IMR-90 (cell line): ENCODE measurements at regions not wholly inside any gene's neighbourhood (a gene's known extent, or its start where the extent isn't known, plus 50 kb on each side); places are given as distances from the start of the nearest gene placed in this dataset.
A peak's percentile ranks its signal among the peaks of the same experiment; 100 is the strongest.

ENCODE experiments used
- ATAC-seq: fragments of 200-7000 bp; cut with Tn5 transposase; 2 replicates; pipeline ENCODE4 v1.9.1; 2020; ENCODE audit warnings: low read depth, mild to moderate bottlenecking, moderate library complexity
- BruUV-seq: library from RNA; stranded (reverse); fragments of 400-500 nt; replicated peaks from 2 replicates; lab custom pipeline; 2021; lab: Mats Ljungman, UMichigan
- CTCF ChIA-PET: fragments of 300-600 bp; formaldehyde crosslinking; extraction: SDS; loops from one replicate; lab custom pipeline; 2021; ENCODE audit warnings: antibody characterized with exemption; lab: Yijun Ruan, JAX
- POLR2A ChIA-PET: fragments of 300-600 bp; sonication (Branson Sonifier 250); formaldehyde crosslinking; loops from one replicate; lab custom pipeline; 2022; ENCODE audit warnings: antibody characterized with exemption; ENCODE audit not compliant: unreplicated experiment; lab: Charles Lee
- DNase-seq: peaks from one replicate; pipeline ENCODE4 v3.0.0; 2013
- H2AFZ ChIP-seq: replicated peaks from 2 replicates; pipeline ENCODE3; 2013; ENCODE audit warnings: low read length, mild to moderate bottlenecking; ENCODE audit not compliant: poor library complexity
- H2AK5ac ChIP-seq: 2 replicates; pipeline ENCODE4 v1.6.1; 2013; ENCODE audit warnings: low read depth, low read length, inconsistent platforms
- H2AK9ac ChIP-seq: replicated peaks from 2 replicates; pipeline ENCODE3; 2013; ENCODE audit warnings: mild to moderate bottlenecking, low read depth, low read length, moderate library complexity; ENCODE audit not compliant: poor library complexity
- H2BK120ac ChIP-seq: 2 replicates; pipeline ENCODE4 v1.6.1; 2013; ENCODE audit warnings: low read depth, low read length, inconsistent platforms
- H2BK15ac ChIP-seq: 3 replicates; pipeline ENCODE4 v1.6.1; 2013; ENCODE audit warnings: low read depth, low read length, inconsistent platforms
- H2BK20ac ChIP-seq: 2 replicates; pipeline ENCODE4 v1.6.1; 2013; ENCODE audit warnings: low read depth, mild to moderate bottlenecking, inconsistent platforms, low read length, moderate library complexity
- H2BK5ac ChIP-seq: 2 replicates; pipeline ENCODE4 v1.6.1; 2013; ENCODE audit warnings: mild to moderate bottlenecking, low read depth, low read length, inconsistent platforms; ENCODE audit not compliant: poor library complexity, severe bottlenecking
- H3K14ac ChIP-seq: replicated peaks from 2 replicates; pipeline ENCODE4 v1.6.1; 2013; ENCODE audit warnings: low read depth, low read length, inconsistent platforms
- H3K18ac ChIP-seq: 2 replicates; pipeline ENCODE4 v1.6.1; 2013; ENCODE audit warnings: low read depth, low read length, control low read depth
- H3K23ac ChIP-seq: 2 replicates; pipeline ENCODE4 v1.6.1; 2013; ENCODE audit warnings: low read depth, low read length, inconsistent platforms
- H3K27ac ChIP-seq: 2 replicates; pipeline ENCODE4 v1.5.1; 2013; ENCODE audit warnings: mild to moderate bottlenecking, control low read depth, low read length; ENCODE audit not compliant: insufficient read depth
- H3K27me3 ChIP-seq: 2 replicates; pipeline ENCODE4 v1.6.1; 2013; ENCODE audit warnings: low read length; ENCODE audit not compliant: control insufficient read depth, insufficient read depth
- H3K36me3 ChIP-seq: 2 replicates; pipeline ENCODE4 v1.6.1; 2013; ENCODE audit warnings: low read length, mixed read lengths; ENCODE audit not compliant: control insufficient read depth, insufficient read depth
- H3K4ac ChIP-seq: 2 replicates; pipeline ENCODE4 v1.6.1; 2013; ENCODE audit warnings: low read depth, low read length, inconsistent platforms
- H3K4me1 ChIP-seq: 2 replicates; pipeline ENCODE4 v1.6.1; 2013; ENCODE audit warnings: low read length, mixed read lengths; ENCODE audit not compliant: control insufficient read depth, insufficient read depth
- H3K4me2 ChIP-seq: 2 replicates; pipeline ENCODE4 v1.6.1; 2013; ENCODE audit warnings: low read depth, mild to moderate bottlenecking, control low read depth, low read length, moderate library complexity
- H3K4me3 ChIP-seq: 2 replicates; pipeline ENCODE4 v1.5.1; 2013; ENCODE audit warnings: low read depth, mild to moderate bottlenecking, control low read depth, low read length, moderate library complexity; ENCODE audit not compliant: insufficient read depth
- H3K56ac ChIP-seq: 2 replicates; pipeline ENCODE4 v1.6.1; 2013; ENCODE audit warnings: low read length, inconsistent platforms; ENCODE audit not compliant: insufficient read depth; ENCODE audit errors: extremely low read depth
- H3K79me1 ChIP-seq, 2 experiments: 2 replicates each; pipeline ENCODE4 v1.6.1; 2013; ENCODE audit warnings: low read length in 2 of 2, inconsistent platforms in 1 of 2, low read depth in 1 of 2
- H3K9ac ChIP-seq: 2 replicates; pipeline ENCODE4 v1.6.1; 2013; ENCODE audit warnings: low read depth, low read length, control low read depth
- H3K9me1 ChIP-seq: 2 replicates; pipeline ENCODE4 v1.6.1; 2013; ENCODE audit warnings: low read length, inconsistent platforms; ENCODE audit not compliant: insufficient read depth
- H3K9me3 ChIP-seq: 2 replicates; pipeline ENCODE4 v1.6.1; 2013; ENCODE audit warnings: low read length; ENCODE audit not compliant: control insufficient read depth, insufficient read depth
- H4K20me1 ChIP-seq: 2 replicates; pipeline ENCODE4 v1.6.1; 2013; ENCODE audit warnings: low read length, inconsistent platforms; ENCODE audit not compliant: insufficient read depth
- H4K5ac ChIP-seq: 2 replicates; pipeline ENCODE4 v1.6.1; 2013; ENCODE audit warnings: mild to moderate bottlenecking, low read depth, low read length, control low read depth
- H4K8ac ChIP-seq, 2 experiments: 2 replicates each; pipeline ENCODE4 v1.6.1; 2013; ENCODE audit warnings: low read depth in 2 of 2, low read length in 2 of 2, control low read depth in 1 of 2, inconsistent platforms in 1 of 2
- H4K91ac ChIP-seq: 2 replicates; pipeline ENCODE4 v1.6.1; 2013; ENCODE audit warnings: low read depth, low read length, inconsistent platforms; ENCODE audit not compliant: insufficient read depth
- BHLHE40 ChIP-seq: fragments of 150-350 bp; IDR thresholded peaks from 2 replicates; pipeline ENCODE4 v1.6.1; 2016; ENCODE audit warnings: mild to moderate bottlenecking, low read depth, low read length
- CEBPB ChIP-seq: IDR thresholded peaks from 2 replicates; pipeline ENCODE4 v1.6.1; 2012; ENCODE audit warnings: low read depth, low read length, improper control_type of control experiment
- CHD1 ChIP-seq: IDR thresholded peaks from 2 replicates; pipeline ENCODE4 v1.6.1; 2012; ENCODE audit warnings: low read depth, low read length, improper control_type of control experiment
- FOS ChIP-seq: fragments of 150-350 bp; IDR thresholded peaks from 2 replicates; pipeline ENCODE4 v1.6.1; 2016; ENCODE audit warnings: low read depth, low read length
- MAZ ChIP-seq: IDR thresholded peaks from 2 replicates; pipeline ENCODE4 v1.6.1; 2012; ENCODE audit warnings: low read depth, mild to moderate bottlenecking, low read length, improper control_type of control experiment, moderate library complexity, borderline replicate concordance
- MXI1 ChIP-seq: IDR thresholded peaks from 2 replicates; pipeline ENCODE4 v1.6.1; 2012; ENCODE audit warnings: low read depth, mild to moderate bottlenecking, low read length, moderate library complexity, borderline replicate concordance
- POLR2A ChIP-seq: IDR thresholded peaks from 2 replicates; pipeline ENCODE4 v1.6.1; 2012; ENCODE audit warnings: mild to moderate bottlenecking, low read depth, low read length
- RAD21 ChIP-seq: IDR thresholded peaks from 2 replicates; pipeline ENCODE4 v1.6.1; 2012; ENCODE audit warnings: low read length, improper control_type of control experiment
- RCOR1 ChIP-seq: IDR thresholded peaks from 2 replicates; pipeline ENCODE4 v1.6.1; 2012; ENCODE audit warnings: mild to moderate bottlenecking, low read length, improper control_type of control experiment; ENCODE audit not compliant: insufficient replicate concordance
- RFX5 ChIP-seq: IDR thresholded peaks from 2 replicates; pipeline ENCODE4 v1.8.0; 2012; ENCODE audit warnings: low read depth, mild to moderate bottlenecking, low read length, moderate library complexity
- SMC3 ChIP-seq: fragments of 150-350 bp; IDR thresholded peaks from 2 replicates; pipeline ENCODE4 v1.6.1; 2016; ENCODE audit warnings: low read depth, mild to moderate bottlenecking, antibody characterized with exemption, low read length, moderate library complexity
- WGBS, 2 experiments: methylation state at CpG; one replicate each; pipeline versions ENCODE4 v1.1.5 to v1.1.7; 2013; ENCODE audit warnings: missing lambda C conversion rate in 2 of 2; ENCODE audit not compliant: insufficient read length in 1 of 2; ENCODE audit errors: extremely low coverage in 2 of 2; 5-methylcytosine and 5-hydroxymethylcytosine counted together
- dilution Hi-C: fragments of 300-500 bp; cut with HindIII; formaldehyde crosslinking; loops from one replicate; pipeline ENCODE4 v1.14.3; 2018; ENCODE audit warnings: low sequenced_read_pairs; ENCODE audit not compliant: unreplicated experiment
- in situ Hi-C: fragments of 300-500 bp; cut with MboI; formaldehyde crosslinking; loops from 3 replicates; pipeline ENCODE4 v1.14.3; 2019; ENCODE audit warnings: low sequenced_read_pairs, inconsistent platforms, mixed read lengths
- intact Hi-C: fragments of 100-400 bp; cut with micrococcal nuclease; formaldehyde crosslinking; loops from 2 replicates; pipeline ENCODE4 v1.10.0; 2022
- TF ChIP-seq, protein P1 (sequence below): fragments of 150-350 bp; IDR thresholded peaks from 2 replicates; pipeline ENCODE4 v1.6.1; 2017; ENCODE audit warnings: mild to moderate bottlenecking, antibody characterized with exemption, low read length, low read depth
- TF ChIP-seq, protein P2 (sequence below): conservative IDR thresholded peaks from 2 replicates; pipeline ENCODE4 v1.5.1; 2012; ENCODE audit warnings: mild to moderate bottlenecking, low read depth, low read length, improper control_type of control experiment
- TF ChIP-seq, protein P3 (sequence below): fragments of 150-350 bp; IDR thresholded peaks from 2 replicates; pipeline ENCODE4 v1.6.1; 2016; ENCODE audit warnings: low read depth, mild to moderate bottlenecking, low read length, moderate library complexity, borderline replicate concordance

DNA sequence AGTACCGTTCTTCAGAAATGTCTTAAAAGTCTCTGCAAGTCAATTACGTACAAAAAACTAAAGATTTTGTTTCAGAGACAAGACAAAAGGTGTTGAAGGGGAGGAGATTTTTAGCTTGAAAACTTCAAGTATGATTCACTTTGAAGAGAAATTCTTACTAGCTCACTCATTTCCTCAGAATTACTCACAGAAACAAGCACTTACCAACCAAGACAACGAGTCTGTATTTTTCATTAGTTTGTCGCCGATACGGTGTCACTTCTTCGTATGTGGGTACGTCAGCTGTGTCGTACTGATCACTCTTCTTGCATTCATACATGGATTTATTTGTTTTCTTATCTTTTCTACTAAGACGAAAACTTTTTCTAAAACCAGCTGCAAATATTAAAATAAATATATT is 90.6 kb upstream of the ODAD2 start:
- Histone ChIP-seq H2AFZ (no peak overlapping the region), H3K4me2 (peak overlapping the region; percentile 68; the same call in 1 of the 2 replicates), H4K5ac (peak overlapping the region; percentile 81; the same call in 1 of the 2 replicates), H3K4me3 (no peak overlapping the region; the same call in 1 of the 2 replicates), H2BK20ac (peak overlapping the region; percentile 88), H3K9me3 (no peaks in the 10 kb centered on the region), H3K36me3 (no peaks in the 10 kb centered on the region), H3K79me1 (no peaks in the 10 kb centered on the region), H2AK9ac (no peak overlapping the region), H3K4me1 (peaks cover 8% of the 10 kb centered on the region), H3K9me1 (peaks cover 10% of the 10 kb centered on the region), H2BK5ac (peak overlapping the region; percentile 96), H2BK120ac (peak overlapping the region; percentile 79), H3K14ac (peak overlapping the region; percentile 77), H3K9ac (no peak overlapping the region), H3K18ac (peak overlapping the region; percentile 83; the same call in 1 of the 2 replicates), H4K91ac (peak overlapping the region; percentile 92; the same call in 1 of the 2 replicates), H3K56ac (peak overlapping the region; percentile 21; the same call in 1 of the 2 replicates), H2AK5ac (peak overlapping the region; percentile 84), H2BK15ac (peak overlapping the region; percentile 78; the same call in 1 of the 3 replicates), H4K20me1 (no peaks in the 10 kb centered on the region), H3K23ac (peak overlapping the region; percentile 6; the same call in 1 of the 2 replicates), H4K8ac (peak overlapping the region; percentile 69 to 73), H3K4ac (peak overlapping the region; percentile 82; the same call in 1 of the 2 replicates), H3K27ac (peak overlapping the region; percentile 21), H3K27me3 (no peaks in the 10 kb centered on the region)
- DNase-seq (peak; percentile 94), ATAC-seq (peak; percentile 88)
- CTCF ChIA-PET: interaction anchor here (0.7 kb wide), 1 partner anchor 40 kb away, joined by 4 read pairs; no protein-coding TSS in a partner anchor
- in situ Hi-C loops: no loop called here
- TF ChIP-seq, protein P1, sequence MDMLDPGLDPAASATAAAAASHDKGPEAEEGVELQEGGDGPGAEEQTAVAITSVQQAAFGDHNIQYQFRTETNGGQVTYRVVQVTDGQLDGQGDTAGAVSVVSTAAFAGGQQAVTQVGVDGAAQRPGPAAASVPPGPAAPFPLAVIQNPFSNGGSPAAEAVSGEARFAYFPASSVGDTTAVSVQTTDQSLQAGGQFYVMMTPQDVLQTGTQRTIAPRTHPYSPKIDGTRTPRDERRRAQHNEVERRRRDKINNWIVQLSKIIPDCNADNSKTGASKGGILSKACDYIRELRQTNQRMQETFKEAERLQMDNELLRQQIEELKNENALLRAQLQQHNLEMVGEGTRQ: no peak
- no peak for TF ChIP-seq CHD1
- TF ChIP-seq RFX5: no peak
- no peak for TF ChIP-seq BHLHE40
- no peak for TF ChIP-seq MAZ
- no peak for TF ChIP-seq RAD21
- TF ChIP-seq, protein P2, sequence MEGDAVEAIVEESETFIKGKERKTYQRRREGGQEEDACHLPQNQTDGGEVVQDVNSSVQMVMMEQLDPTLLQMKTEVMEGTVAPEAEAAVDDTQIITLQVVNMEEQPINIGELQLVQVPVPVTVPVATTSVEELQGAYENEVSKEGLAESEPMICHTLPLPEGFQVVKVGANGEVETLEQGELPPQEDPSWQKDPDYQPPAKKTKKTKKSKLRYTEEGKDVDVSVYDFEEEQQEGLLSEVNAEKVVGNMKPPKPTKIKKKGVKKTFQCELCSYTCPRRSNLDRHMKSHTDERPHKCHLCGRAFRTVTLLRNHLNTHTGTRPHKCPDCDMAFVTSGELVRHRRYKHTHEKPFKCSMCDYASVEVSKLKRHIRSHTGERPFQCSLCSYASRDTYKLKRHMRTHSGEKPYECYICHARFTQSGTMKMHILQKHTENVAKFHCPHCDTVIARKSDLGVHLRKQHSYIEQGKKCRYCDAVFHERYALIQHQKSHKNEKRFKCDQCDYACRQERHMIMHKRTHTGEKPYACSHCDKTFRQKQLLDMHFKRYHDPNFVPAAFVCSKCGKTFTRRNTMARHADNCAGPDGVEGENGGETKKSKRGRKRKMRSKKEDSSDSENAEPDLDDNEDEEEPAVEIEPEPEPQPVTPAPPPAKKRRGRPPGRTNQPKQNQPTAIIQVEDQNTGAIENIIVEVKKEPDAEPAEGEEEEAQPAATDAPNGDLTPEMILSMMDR: no peak
- no peak for TF ChIP-seq POLR2A
- no peak for TF ChIP-seq SMC3
- TF ChIP-seq CEBPB: peak; percentile 16; the same call in 1 of the 2 replicates
- TF ChIP-seq FOS: peak; percentile 89
- no peak for TF ChIP-seq MXI1
- no peak for TF ChIP-seq RCOR1
- TF ChIP-seq, protein P3, sequence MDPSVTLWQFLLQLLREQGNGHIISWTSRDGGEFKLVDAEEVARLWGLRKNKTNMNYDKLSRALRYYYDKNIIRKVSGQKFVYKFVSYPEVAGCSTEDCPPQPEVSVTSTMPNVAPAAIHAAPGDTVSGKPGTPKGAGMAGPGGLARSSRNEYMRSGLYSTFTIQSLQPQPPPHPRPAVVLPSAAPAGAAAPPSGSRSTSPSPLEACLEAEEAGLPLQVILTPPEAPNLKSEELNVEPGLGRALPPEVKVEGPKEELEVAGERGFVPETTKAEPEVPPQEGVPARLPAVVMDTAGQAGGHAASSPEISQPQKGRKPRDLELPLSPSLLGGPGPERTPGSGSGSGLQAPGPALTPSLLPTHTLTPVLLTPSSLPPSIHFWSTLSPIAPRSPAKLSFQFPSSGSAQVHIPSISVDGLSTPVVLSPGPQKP: no peak
- intact Hi-C loops: no loop called here
- POLR2A ChIA-PET: interaction anchor here (0.5 kb wide), 1 partner anchor 32 kb away, joined by 4 read pairs; no protein-coding TSS in a partner anchor
- dilution Hi-C loops: no loop called here
- WGBS, 2 experiments: no CpG with 5 or more reads among the region's 10 CpGs
- BruUV-seq: no TSS peak
